Ovary (tissue), 3 donors: ENCODE measurements at regions not wholly inside any gene's neighbourhood (a gene's known extent, or its start where the extent isn't known, plus 50 kb on each side); places are given as distances from the start of the nearest gene placed in this dataset.

Experiments
- CTCF ChIP-seq, 3 donors: fragments of 450-650 bp in 2 of 3; fragments of 200-600 bp in 1 of 3; IDR thresholded peaks; one replicate each; pipeline versions ENCODE4 v1.5.1 to v1.8.0; 2016 to 2022; ENCODE audit warnings: antibody characterized with exemption in 3 of 3, mild to moderate bottlenecking in 1 of 3
- EP300 ChIP-seq: sonication (generic); formaldehyde crosslinking; IDR thresholded peaks from one replicate; pipeline ENCODE4 v1.6.1; 2017; ENCODE audit warnings: antibody characterized with exemption
- POLR2A ChIP-seq: fragments of 450-650 bp; IDR thresholded peaks from one replicate; pipeline ENCODE4 v1.6.1; 2017; ENCODE audit warnings: antibody characterized with exemption, mild to moderate bottlenecking, moderate library complexity
- donor health status: DM: no; HTN: no; CAD: no.

GRCh38 chr5:117457656-117458055 lies 883.0 kb upstream of the SEMA6A start:
- TF ChIP-seq POLR2A (no peak), CTCF (IDR thresholded peaks at IDR 0.05) (no peak), EP300 (no peak)
